HG02642 (cell line): ENCODE measurements at regions not wholly inside any gene's neighbourhood (a gene's known extent, or its start where the extent isn't known, plus 50 kb on each side); places are given as distances from the start of the nearest gene placed in this dataset.
"Not testable (repeated sequence)": the region's sequence is repeated elsewhere in the genome, so short reads cannot be mapped to it uniquely, and the experiment has no call there.

Experiments
- ATAC-seq: cut with Tn5 transposase; IDR thresholded peaks from one replicate; pipeline ENCODE4 v1.9.1; 2021; ENCODE audit warnings: mild to moderate bottlenecking; ENCODE audit not compliant: unreplicated experiment, poor library complexity

DNA sequence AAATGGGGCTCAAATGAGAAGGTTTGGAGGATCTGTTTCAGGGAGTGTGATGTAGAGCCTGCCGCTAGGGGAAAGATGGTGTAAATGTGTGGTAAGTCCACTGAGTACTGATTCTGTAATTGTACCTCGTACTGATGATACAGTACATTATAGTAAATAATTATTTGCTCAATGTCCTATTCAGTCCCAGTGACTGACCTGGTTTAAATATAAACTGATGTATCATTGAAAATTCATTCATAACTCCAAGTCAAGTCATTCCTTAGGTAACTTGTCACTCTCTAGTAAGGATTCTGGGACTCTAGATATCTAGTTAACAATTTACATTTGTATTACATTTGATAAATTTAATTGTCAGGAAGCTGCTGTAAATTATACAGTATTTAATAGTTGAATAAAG lies 667.3 kb downstream of the DTWD2 start:
- ATAC-seq = no peak

DNA sequence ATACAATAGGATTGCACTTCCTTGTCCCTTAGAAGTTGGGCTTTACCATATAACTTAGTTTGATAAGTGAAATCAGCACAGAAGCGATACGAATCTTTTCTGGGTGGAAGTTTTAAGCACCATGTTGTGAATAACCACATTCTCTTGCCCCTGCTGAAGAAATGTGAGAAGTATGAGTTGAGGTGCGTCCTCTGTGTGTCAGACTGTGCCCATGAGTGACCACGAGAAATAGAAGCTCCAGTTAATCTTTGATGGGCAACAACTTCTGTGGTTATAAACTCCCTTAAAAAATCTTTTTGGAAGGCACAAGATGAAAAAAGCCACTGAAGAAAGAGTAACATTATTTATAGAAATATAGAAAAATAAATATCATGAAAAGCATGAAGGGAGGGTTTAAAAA lies 668.2 kb downstream of the DTWD2 start:
- no peak for ATAC-seq

DNA sequence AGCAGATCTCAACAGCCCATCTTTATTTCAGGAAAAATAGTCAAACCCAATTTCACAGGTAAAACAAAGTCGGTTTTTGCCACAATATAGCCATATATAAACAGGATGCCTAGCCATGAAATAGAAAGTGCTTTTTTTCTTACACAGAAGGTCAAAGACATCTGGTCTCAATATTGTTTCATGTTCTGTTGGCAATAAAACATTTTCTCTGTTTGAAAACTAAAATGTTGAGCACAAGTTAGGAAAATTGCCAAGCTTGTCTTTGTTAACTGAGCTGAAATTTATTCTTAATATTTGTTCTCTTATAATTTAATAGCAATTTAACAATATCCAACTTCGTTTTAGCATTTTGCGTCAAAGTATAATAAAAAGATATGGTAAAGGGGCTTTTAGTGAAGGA lies 673.4 kb downstream of the DTWD2 start:
- no peak for ATAC-seq

DNA sequence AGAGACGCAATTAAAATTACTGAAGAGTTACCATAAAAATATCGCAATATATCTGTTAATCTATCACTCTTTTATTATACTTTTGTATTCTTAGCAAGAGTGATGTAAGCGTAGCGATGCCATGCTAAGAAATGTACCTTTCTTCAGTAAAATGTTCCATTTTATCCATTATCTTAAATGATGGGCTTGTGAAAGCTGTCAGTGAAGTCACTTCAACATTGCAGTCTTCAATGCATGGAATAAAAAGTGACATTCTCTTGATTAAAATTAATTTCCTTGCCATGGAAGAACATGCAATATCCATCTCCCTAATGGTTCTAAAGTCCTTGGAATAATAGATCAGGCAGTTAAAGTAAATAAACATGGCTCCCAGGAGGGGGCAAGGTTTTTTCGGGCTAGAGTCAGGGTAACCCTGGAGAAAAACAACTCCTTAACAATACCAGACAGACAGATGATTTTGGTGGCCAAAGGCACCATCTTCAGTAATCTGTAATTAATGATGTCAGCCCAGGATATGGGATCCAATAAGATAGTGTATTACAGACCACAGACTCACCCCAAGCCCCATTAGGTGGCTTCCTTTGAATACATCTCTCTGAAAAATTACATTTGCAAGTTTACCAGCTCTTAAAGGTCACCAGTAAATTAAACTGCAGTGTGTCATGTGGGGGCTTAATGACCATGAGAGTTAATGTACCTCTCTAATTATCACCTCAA lies 677.1 kb downstream of the DTWD2 start:
- no peak for ATAC-seq

DNA sequence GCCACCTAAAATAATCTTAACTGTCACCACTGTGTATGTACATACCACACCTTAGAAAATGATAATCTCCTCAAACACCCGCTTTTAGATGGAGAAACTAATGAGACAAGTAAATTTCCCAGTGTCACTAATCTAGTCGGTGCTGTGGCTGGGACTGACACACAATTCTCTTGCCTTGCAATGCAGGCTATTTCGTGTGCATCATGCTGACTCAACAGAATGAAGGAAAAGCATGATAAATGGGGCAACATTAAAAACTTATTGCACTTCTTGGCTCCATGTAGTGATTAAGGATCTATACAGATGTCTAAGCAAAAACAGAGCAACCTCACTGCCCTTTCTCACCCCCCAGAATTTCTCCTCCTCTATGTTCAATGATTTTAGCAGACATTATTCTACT lies 677.9 kb downstream of the DTWD2 start:
- ATAC-seq = no peak

DNA sequence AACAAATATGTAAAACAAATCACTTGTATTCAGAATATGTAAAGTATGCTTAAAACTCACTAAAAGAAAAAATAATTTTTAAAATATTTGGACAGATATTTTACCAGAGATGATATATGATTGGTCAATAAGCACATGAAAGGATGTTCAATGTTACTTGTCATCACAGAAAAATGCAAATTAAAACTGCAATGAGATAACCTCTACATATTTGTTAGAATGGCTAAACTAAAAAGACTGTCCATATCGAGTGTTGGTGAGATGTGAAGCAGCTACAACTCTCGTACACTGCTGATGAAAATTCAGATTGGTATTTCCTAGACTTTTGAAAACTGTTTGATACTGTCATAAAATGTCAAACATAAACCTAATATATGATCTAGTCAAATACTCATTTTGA lies 685.1 kb downstream of the DTWD2 start:
- ATAC-seq = no peak

DNA sequence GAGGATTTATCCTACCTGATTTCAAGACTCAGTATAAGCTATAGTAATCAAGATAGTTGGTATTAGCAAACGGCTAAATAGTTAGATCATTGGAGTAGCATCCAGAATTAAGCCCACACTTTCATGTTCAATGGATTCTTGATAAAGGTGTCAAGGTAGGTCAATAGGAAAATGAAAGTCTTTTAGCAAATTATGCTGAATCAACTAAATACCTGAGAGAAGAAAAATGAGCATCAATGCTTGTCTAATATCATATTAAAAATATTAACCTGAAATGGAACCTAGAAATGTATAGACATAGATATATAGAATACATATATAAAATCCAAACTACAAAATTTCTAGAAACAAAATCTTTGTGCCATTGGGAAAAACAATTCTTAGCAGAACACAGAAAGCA lies 685.6 kb downstream of the DTWD2 start:
- no peak for ATAC-seq

DNA sequence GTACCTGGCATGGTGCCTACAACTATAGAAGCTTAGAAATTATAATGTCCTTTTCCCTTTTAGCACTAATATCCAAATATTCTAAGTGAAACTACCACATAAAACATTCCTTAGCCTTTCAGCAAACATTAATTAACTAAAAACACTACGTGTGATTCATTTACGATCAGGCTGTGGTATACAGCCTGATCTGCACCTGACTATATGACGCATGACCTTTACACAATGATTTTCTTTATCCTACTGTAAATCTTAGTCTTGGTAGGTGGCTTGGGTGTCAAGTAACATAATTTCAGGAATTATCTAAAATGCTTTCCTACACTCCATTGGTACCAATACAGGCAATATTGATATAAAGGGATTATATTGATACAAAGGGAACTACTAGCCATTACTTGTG lies 686.7 kb downstream of the DTWD2 start:
- no peak for ATAC-seq

DNA sequence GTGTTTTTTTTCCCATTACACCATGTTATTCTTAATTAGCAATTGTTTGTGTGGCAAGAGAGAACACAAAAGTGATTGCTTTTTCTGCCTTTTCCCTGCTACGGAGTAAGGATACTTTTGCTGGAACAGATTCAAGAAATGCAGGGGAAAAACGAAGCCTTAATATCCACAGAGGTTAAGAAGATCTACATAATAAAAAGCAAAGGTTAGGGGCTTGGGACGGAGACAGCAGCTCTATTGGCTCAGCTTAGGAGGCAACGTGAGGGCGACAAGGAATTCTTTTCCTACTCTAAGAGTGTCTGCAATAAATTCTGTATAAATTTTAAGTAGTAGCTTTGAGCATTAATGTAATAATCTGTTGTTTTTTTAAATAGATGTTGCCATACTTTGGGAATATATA lies 693.3 kb downstream of the DTWD2 start:
- no peak for ATAC-seq

DNA sequence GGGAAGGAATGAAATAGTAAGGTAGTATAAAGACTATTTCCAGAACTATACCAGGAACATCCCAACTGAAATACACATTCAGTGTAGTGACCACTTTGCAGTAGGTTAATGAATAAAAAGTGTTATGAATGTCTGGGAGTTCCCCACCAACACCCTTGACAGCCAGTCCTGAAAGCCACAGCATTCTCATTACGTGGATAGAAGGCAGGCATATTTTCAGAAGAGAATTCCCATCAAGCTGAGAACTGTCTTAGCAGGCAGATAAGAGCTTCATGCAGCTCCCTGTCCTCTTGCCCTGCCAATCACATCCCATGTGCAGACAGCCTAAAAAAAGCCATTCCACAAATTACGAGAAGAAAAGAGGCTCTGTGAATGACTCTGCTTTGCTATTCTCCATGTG lies 695.0 kb downstream of the DTWD2 start:
- no peak for ATAC-seq

DNA sequence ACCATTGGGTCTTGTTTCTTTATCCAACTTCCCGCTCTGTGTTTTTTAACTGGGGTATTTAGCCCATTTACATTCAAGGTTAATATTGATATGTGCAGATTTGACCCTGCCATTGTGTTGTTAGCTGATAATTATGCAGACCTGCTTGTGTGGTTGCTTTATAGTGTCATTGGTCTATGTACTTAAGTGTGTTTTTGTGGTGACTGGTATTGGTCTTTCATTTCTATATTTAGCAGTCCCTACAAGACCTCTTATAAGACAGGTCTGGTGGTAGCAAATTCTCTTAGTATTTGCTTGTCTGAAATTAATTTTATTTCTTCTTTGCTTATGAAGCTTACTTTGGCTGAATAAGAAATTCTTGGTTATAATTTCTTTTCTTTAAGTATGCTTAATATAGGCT lies 698.1 kb downstream of the DTWD2 start:
- ATAC-seq = no peak

DNA sequence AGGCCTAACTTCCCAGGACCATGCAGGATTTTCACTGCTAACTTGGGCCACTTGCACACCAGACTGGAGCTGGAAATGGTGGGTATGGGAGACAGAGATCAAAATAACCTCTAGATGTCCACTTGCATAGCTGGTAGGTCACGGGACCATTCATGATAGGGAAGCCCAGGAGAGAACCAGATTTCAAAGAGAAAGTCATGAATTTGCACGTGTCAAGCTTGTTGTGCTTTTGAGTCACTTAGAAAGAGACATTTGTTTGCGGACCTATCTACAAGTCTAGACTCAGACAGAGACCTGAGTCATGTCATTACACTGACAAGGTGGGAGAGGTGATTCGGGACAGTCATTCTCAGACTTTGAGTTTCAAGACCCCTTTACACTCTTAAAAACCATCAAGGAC lies 704.1 kb downstream of the DTWD2 start:
- ATAC-seq = not testable (repeated sequence)

DNA sequence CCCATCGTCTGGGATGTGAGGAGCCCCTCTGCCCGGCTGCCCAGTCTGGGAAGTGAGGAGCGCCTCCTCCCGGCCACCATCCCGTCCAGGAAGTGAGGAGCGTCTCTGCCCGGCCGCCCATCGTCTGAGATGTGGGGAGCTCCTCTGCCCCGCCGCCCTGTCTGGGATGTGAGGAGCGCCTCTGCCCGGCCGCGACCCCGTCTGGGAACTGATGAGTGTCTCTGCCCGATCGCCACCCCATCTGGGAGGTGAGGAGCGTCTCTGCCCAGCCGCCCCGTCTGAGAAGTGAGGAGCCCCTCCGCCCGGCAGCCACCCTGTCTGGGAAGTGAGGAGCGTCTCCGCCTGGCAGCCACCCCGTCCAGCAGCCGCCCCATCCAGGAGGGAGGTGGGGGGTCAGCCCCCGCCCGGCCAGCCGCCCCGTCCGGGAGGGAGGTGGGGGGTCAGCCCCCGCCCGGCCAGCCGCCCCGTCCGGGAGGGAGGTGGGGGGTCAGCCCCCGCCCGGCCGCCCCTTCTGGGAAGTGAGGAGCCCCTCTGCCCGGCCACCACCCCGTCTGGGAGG lies 705.8 kb downstream of the DTWD2 start:
- ATAC-seq = not testable (repeated sequence)

DNA sequence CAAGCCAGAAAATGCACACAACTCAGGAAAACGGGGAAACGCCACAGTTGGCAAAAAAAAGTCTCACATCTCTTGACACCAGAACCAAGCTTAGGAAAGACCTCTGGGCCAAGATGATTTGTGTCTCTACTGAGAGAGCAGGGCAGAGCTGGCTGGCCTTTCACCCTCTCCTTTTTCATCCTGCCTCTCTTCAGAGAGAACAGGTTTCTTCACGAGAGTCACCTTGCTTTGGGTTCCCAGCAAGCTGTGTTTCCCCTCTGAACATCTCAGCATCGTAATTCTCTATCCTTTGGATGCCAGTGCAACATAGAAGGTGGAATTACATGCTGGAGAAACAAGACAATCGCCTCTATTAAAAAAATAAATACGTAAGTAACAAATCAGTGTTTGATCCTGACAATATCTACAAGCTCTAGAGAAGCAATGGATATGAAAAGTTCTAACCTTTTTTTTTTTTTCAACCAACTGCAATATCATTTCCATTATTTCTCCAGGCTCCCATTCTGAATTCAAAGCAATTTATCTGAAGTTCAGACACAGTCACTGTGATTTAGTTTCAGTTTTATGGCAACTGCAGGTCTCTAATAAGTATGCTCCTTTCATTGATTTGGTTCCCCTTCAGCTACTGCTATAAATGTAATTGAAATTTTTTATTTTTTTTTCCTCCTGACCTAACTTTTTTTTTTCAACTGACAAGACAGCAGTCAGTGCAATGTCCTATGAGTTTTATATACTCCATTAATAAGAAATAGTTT lies 708.6 kb downstream of the DTWD2 start:
- no peak for ATAC-seq

DNA sequence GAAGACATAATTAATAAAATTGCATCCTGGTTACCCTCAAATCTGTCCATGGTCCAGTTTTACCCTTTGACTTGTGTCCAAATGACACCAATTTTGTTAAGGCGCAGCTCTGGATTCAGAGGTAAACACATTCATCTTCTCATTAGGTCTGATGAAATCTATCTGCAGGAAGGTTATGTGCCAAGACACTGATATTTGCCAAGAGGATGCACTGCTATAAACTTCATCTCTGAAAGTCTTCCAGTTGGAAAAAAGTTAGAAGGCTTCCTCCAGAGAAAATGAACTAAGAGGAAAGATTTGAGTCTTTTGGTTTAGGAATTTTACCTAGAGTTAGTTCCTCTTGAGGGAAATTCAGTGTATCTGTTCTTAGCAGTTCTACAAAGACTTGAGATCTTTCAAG lies 717.8 kb downstream of the DTWD2 start:
- ATAC-seq = no peak

DNA sequence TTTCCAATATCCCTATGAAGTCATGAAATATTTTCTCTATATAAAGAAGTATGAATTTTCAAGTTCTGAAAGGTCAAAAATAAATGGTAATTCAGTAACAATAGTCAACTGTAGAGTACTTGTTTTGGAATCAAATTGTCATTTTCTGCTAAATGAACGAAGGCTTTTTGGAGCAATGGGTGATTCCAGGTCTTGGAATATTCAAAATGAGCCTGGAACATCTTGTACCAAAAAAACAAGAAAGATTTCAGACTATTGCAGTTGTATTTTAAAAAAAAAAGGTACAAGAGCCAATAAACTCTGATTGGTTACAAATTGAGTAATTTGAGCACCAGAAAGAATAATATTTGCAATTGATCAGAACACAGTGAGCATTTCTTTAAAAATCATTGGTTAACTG lies 730.1 kb downstream of the DTWD2 start:
- ATAC-seq = no peak

DNA sequence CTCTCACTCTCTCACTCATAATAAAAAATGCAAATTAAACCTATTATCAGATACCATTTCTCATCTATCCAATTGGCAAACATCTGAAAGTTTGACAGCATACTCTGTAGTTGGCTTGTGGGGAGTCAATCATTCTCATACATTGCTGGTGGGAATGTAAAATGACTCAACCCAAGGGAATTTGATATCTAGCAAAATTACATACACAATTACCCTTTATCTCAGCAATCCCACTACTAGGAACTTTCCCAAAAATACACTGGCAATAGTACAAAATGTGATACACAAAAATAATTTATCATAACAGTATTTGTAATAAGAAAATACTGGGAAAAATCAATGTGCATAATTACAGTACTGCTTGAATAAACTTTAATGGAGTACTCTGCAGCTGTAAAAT lies 731.3 kb downstream of the DTWD2 start:
- ATAC-seq = no peak

DNA sequence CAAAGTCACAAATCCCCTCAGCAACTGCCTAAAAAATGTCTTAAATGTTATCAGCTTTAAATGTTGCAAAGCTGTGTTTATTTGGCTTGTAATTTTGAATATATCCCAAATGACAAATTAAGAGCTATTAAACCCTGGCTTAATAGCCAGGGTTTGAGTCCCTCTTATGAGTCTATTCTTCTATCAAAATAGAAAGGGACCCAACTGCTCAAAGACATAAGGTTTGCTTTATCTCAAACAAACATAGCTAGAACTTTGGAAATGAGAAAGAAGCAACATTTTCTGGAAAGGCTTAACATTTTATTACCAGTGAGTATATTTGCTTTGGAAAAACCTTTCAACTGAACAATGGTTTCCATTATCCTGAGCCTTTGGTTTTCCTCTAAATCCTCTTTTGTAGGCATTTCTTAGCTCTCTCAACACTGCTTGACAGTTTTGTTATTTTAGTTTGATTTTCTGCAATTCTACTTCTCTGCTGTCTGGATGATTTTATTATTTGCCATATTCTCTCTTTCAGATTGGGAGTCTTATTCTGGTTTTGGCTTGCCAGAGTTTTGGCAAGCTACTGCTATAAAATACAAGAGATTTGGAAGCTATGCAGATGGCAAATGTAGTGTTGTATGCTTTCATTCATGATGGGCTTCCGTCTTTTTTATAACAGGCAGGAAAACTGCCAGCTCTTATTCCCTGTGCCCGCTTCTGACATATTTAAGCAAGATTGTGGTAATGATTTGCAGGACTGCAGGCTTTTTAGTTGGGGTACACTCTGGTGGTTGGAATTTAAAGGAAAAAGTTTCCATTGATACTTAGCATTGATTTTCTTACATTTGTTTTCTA lies 734.9 kb downstream of the DTWD2 start:
- no peak for ATAC-seq

DNA sequence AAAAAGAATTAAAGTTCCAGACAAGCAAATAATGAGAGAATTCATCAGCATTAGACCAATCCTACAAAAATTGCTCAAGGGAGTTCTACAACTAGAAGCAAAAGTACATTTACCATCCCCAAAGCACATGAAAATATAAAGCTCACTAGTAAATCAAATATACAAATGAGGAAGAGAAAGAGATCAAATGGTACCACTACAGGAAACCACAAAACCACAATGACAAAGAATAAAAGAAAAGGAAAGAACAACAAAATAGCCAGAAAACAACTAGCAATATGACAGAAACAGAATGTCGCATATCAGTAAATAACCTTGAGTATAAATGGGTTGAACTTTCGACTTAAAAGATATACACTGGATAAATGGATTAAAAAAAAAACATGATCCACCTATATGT lies 739.0 kb downstream of the DTWD2 start:
- ATAC-seq = no peak

DNA sequence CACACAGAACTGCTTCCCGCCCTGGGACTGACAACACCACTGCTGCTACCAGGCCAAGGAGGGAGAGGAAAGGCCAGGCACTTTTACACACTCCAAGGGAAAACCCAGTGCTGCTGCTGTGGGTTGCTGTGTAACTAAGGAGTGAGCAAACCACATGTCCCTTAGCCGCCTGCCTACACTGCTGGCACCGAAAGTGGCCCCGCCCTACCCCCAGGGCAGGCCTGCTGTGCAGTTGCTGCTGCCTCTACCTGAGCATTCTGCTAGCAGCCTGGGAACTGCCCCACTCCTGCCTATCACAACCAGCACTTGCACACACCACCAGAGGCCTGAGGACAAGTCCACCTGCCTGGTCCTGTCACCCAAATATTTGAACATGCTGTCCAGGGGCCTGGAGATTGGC lies 740.9 kb downstream of the DTWD2 start:
- no peak for ATAC-seq

DNA sequence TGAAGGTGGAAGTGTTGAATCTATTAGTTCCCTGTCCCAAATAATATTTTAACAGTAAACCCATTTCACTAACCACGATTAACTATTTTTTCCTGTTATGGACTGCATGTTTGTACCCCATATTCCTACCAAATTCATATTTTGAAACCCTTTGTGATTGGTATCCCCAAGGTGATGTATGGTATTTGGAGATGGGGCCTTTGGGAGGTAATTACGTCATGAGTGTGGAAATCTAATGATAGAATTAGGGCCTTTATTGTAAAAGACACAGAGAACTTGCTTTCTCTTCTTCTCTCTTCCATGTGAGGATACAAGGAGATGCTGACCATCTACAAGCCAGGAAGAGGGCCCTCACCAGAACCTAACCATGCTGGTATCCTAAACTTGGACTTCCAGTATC lies 744.7 kb downstream of the DTWD2 start:
- ATAC-seq = no peak
